ENCODE measurements at regions not wholly inside any gene's neighbourhood (a gene's known extent, or its start where the extent isn't known, plus 50 kb on each side); places are given as distances from the start of the nearest gene placed in this dataset.

DNA sequence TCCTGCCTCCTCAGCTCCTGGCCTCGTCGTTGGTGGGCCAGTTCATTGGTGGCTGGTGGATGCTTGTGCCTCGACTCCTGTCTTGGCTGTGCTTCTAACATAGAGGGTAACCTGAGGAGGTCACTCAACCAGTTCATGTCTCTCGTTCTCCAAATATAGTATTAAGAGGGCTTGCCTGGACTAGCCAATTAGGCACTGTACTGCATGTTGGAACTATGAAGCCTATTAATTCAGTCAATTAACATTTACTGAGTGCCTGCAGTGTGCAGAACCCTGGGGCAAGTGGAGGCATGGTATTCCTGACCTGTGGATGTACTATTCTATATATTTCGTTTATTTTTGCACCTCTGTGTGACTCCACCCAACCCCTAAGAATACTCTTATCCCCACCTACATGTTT lies 89.9 kb upstream of the PELI1 start:
- H3K27ac Mint-ChIP-seq = no peak overlapping the region
- DNase-seq (ENCODE audit: low spot score, unreplicated experiment) = no peak
- H3K9me3 Mint-ChIP-seq (ENCODE audit: low read depth) = no peaks in the 10 kb centered on the region
- H3K27me3 Mint-ChIP-seq = peaks cover 18% of the 10 kb centered on the region
- no peak for TF ChIP-seq CTCF (IDR thresholded peaks at IDR 0.05; ENCODE audit: unreplicated experiment)
- no peak overlapping the region for H3K4me3 Mint-ChIP-seq (ENCODE audit: low read depth)
- H3K36me3 Mint-ChIP-seq (ENCODE audit: insufficient read depth) = no peaks in the 10 kb centered on the region
- H3K4me1 Mint-ChIP-seq (ENCODE audit: low read depth) = no peaks in the 10 kb centered on the region

GRCh38 chr2:64234785-64235184 lies 90.6 kb upstream of the PELI1 start:
- no peak for DNase-seq (ENCODE audit: low spot score, unreplicated experiment)
- H3K27ac Mint-ChIP-seq = no peak overlapping the region
- H3K4me1 Mint-ChIP-seq (ENCODE audit: low read depth) = no peaks in the 10 kb centered on the region
- no peak overlapping the region for H3K4me3 Mint-ChIP-seq (ENCODE audit: low read depth)
- no peaks in the 10 kb centered on the region for H3K36me3 Mint-ChIP-seq (ENCODE audit: insufficient read depth)
- no peaks in the 10 kb centered on the region for H3K9me3 Mint-ChIP-seq (ENCODE audit: low read depth)
- peaks cover 15% of the 10 kb centered on the region for H3K27me3 Mint-ChIP-seq
- TF ChIP-seq CTCF (IDR thresholded peaks at IDR 0.05; ENCODE audit: unreplicated experiment) = no peak

DNA sequence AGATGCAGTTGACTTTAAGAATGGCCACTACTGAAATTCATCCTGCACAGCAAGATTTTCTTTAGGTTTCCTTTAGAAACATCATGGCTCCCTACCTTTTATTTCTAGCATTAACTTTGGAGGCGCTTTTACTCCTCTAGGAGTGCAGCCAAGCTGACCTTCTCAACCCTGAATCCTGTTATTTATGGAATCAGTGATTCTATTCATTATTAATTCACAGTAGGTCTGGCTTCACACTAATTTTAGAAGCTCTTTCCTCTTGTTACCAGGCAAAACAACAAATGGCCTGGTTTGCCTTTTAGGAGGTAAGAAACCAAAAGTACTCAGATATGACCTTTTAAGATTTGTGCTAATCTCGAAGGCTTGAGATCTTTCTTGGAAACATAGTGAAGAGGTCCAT lies 93.0 kb upstream of the PELI1 start:
- Mint-ChIP-seq H3K9me3 (ENCODE audit: low read depth) (peaks cover 4% of the 10 kb centered on the region), H3K4me1 (ENCODE audit: low read depth) (peaks cover 2% of the 10 kb centered on the region), H3K4me3 (ENCODE audit: low read depth) (no peak overlapping the region), H3K27ac (no peak overlapping the region), H3K36me3 (ENCODE audit: insufficient read depth) (no peaks in the 10 kb centered on the region), H3K27me3 (peaks cover 3% of the 10 kb centered on the region)
- no peak for TF ChIP-seq CTCF (IDR thresholded peaks at IDR 0.05; ENCODE audit: unreplicated experiment)
- no peak for DNase-seq (ENCODE audit: low spot score, unreplicated experiment)

- H3K36me3 Mint-ChIP-seq (ENCODE audit: insufficient read depth) = no peaks in the 10 kb centered on the region
- DNase-seq (ENCODE audit: low spot score, unreplicated experiment) = no peak
Observed at GRCh38 chr2:64238799-64239198, 94.6 kb upstream of the PELI1 start.

DNA sequence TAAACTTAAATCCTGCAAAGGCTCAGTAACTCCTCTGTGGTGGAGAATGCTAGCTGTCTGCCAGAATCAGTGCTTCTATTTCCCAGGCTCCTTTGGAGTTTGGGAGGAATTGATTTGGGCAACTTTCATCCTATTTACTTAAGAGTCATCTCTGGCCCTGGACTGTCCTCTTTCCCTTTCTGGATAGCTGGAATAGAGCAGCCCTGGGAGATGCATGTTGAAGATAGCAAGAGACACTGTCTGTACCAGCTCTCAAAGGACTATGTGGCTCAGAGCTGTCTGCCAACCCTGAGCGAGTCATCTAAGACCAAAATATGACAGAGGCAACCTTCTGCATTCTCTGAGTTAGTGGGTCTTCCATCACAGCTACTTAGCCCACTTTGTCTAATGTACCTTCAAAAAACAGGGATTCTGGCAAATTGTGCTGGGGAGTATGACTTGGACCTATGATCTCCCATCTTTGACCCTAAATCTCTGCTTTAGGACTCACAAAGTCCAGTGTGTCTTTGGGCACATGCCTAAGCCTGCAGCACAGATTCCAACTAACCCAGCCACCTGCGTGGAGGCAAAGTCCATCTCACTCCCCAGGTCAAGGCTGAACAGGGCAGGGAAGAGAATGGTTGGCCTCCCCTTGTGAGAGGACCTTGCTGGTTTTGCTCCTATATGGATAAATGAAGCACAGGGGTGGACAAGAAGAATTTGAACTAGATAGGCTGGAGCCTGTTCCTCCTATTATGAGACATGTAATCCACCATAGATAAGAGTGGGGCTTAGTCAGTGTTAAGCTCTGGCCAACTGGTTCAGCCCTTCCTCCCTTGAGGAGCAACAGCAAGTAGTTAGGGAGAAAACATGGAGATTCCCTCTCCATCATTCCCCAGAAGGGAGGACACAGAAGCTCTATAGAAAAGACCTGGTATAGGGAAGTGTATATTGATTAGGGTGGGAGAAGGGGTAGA lies 99.1 kb upstream of the PELI1 start:
- H3K9me3 Mint-ChIP-seq (ENCODE audit: low read depth) = peaks cover 4% of the 10 kb centered on the region
- no peak for TF ChIP-seq CTCF (IDR thresholded peaks at IDR 0.05; ENCODE audit: unreplicated experiment)
- H3K4me3 Mint-ChIP-seq (ENCODE audit: low read depth) = no peak overlapping the region
- H3K27me3 Mint-ChIP-seq = no peaks in the 10 kb centered on the region
- DNase-seq (ENCODE audit: low spot score, unreplicated experiment) = no peak
- H3K36me3 Mint-ChIP-seq (ENCODE audit: insufficient read depth) = no peaks in the 10 kb centered on the region
- H3K4me1 Mint-ChIP-seq (ENCODE audit: low read depth) = peaks cover 6% of the 10 kb centered on the region
- no peak overlapping the region for H3K27ac Mint-ChIP-seq

More at GRCh38 chr2:64238799-64239198, 94.6 kb upstream of the PELI1 start:
- TF ChIP-seq CTCF (IDR thresholded peaks at IDR 0.05; ENCODE audit: unreplicated experiment) = no peak
- Mint-ChIP-seq H3K4me3 (ENCODE audit: low read depth) (no peak overlapping the region), H3K9me3 (ENCODE audit: low read depth) (peaks cover 4% of the 10 kb centered on the region), H3K27me3 (no peaks in the 10 kb centered on the region), H3K4me1 (ENCODE audit: low read depth) (peaks cover 6% of the 10 kb centered on the region), H3K27ac (no peak overlapping the region)
